NOMO-1 (cell line): ENCODE measurements at regions not wholly inside any gene's neighbourhood (a gene's known extent, or its start where the extent isn't known, plus 50 kb on each side); places are given as distances from the start of the nearest gene placed in this dataset.
"Not testable (repeated sequence)": the region's sequence is repeated elsewhere in the genome, so short reads cannot be mapped to it uniquely, and the experiment has no call there.

Experiments used
- DNase-seq, 2 experiments: peaks; one replicate each; lab custom pipeline; 2025; ENCODE audit not compliant: unreplicated experiment in 2 of 2; lab: John Stamatoyannopoulos, UW

GRCh38 chr5:96112703-96113102 is 151.1 kb upstream of the ELL2 start:
- no peak for DNase-seq

- DNase-seq = no peak
Measured at GRCh38 chr5:96112123-96112670, 150.5 kb upstream of the ELL2 start.

GRCh38 chr5:96111080-96111756 is 149.6 kb upstream of the ELL2 start:
- no peak for DNase-seq

GRCh38 chr5:96110300-96110699 is 148.6 kb upstream of the ELL2 start:
- no peak for DNase-seq

- not testable (repeated sequence) for DNase-seq
Measured at GRCh38 chr5:96108629-96109028, 147.0 kb upstream of the ELL2 start.

GRCh38 chr5:96103829-96104228 is 142.2 kb upstream of the ELL2 start:
- not testable (repeated sequence) for DNase-seq

- no peak for DNase-seq
Measured at GRCh38 chr5:96101358-96102089, 139.9 kb upstream of the ELL2 start.

- DNase-seq = not testable (repeated sequence)
Measured at GRCh38 chr5:96097488-96097887, 135.8 kb upstream of the ELL2 start.

GRCh38 chr5:96096724-96097123 is 135.1 kb upstream of the ELL2 start:
- no peak for DNase-seq

GRCh38 chr5:96094904-96095303 is 133.3 kb upstream of the ELL2 start:
- DNase-seq = no peak

GRCh38 chr5:96093890-96094381 is 132.3 kb upstream of the ELL2 start:
- no peak for DNase-seq

- no peak for DNase-seq
Measured at GRCh38 chr5:96093340-96093739, 131.7 kb upstream of the ELL2 start.

- no peak for DNase-seq
Measured at GRCh38 chr5:96091874-96092273, 130.2 kb upstream of the ELL2 start.

GRCh38 chr5:96090215-96090614 is 128.6 kb upstream of the ELL2 start:
- no peak for DNase-seq

GRCh38 chr5:96088706-96089498 is 127.3 kb upstream of the ELL2 start:
- DNase-seq = no peak

- no peak for DNase-seq
Measured at GRCh38 chr5:96087939-96088338, 126.3 kb upstream of the ELL2 start.

GRCh38 chr5:96084874-96085506 is 123.3 kb upstream of the ELL2 start:
- DNase-seq = peak in 1 of 2 experiments; percentile 78

- no peak for DNase-seq
Measured at GRCh38 chr5:96083361-96083881, 121.8 kb upstream of the ELL2 start.

GRCh38 chr5:96081276-96081858 is 119.7 kb upstream of the ELL2 start:
- DNase-seq = no peak

GRCh38 chr5:96080557-96080956 is 118.9 kb upstream of the ELL2 start:
- no peak for DNase-seq
